ENCODE measurements at regions not wholly inside any gene's neighbourhood (a gene's known extent, or its start where the extent isn't known, plus 50 kb on each side); places are given as distances from the start of the nearest gene placed in this dataset.

GRCh38 chr4:116788723-116789122 lies 296.7 kb downstream of the TRAM1L1 start:
- H4K20me1 ChIP-seq (ENCODE audit: insufficient read depth, low read length, poor library complexity, severe bottlenecking), result no peaks in the 10 kb centered on the region
- no peak overlapping the region for H3K9ac ChIP-seq (ENCODE audit: low read depth, low read length, poor library complexity, severe bottlenecking)
- H3K36me3 ChIP-seq (ENCODE audit: insufficient read depth, low read length), result no peaks in the 10 kb centered on the region
- no peaks in the 10 kb centered on the region for H3F3A ChIP-seq (ENCODE audit: low read depth)
- TF ChIP-seq EZH2phosphoT487 (IDR thresholded peaks at IDR 0.05; ENCODE audit: borderline replicate concordance) (no peak), CTCF (conservative IDR thresholded peaks at IDR 0.05; ENCODE audit: low read length) (no peak)
- H3K27me3 ChIP-seq (ENCODE audit: insufficient read depth, low read length, poor library complexity, severe bottlenecking), result no peaks in the 10 kb centered on the region
- 0 out of 2 replicates have a peak, but pooled peaks cover 4% of the 10 kb centered on the region for H3K9me2 ChIP-seq (replicated peaks; ENCODE audit: low read depth, low read length)
- H3K9me3 ChIP-seq (ENCODE audit: insufficient read depth, low read depth, low read length), result no peaks in the 10 kb centered on the region
- no peaks in the 10 kb centered on the region for H3K4me1 ChIP-seq (ENCODE audit: insufficient read depth, low read length, poor library complexity, severe bottlenecking)
- H3K79me2 ChIP-seq (ENCODE audit: insufficient read depth, low read length), result no peaks in the 10 kb centered on the region
- no peak overlapping the region for H3K4me2 ChIP-seq (ENCODE audit: low read depth, low read length, poor library complexity, severe bottlenecking)
- H3K4me3 ChIP-seq (ENCODE audit: low read length, poor library complexity, severe bottlenecking), result no peak overlapping the region
- no peak overlapping the region for H2AFZ ChIP-seq (ENCODE audit: low read length)

- Histone ChIP-seq H3K79me2 (ENCODE audit: insufficient read depth, low read length) (no peaks in the 10 kb centered on the region), H3K9me3 (ENCODE audit: insufficient read depth, low read depth, low read length) (no peaks in the 10 kb centered on the region), H3K4me2 (ENCODE audit: low read depth, low read length, poor library complexity, severe bottlenecking) (no peak overlapping the region), H3K27me3 (ENCODE audit: insufficient read depth, low read length, poor library complexity, severe bottlenecking) (no peaks in the 10 kb centered on the region), H3K9ac (ENCODE audit: low read depth, low read length, poor library complexity, severe bottlenecking) (no peak overlapping the region), H3F3A (ENCODE audit: low read depth) (no peaks in the 10 kb centered on the region), H4K20me1 (ENCODE audit: insufficient read depth, low read length, poor library complexity, severe bottlenecking) (no peaks in the 10 kb centered on the region), H3K36me3 (ENCODE audit: insufficient read depth, low read length) (no peaks in the 10 kb centered on the region), H3K4me3 (ENCODE audit: low read length, poor library complexity, severe bottlenecking) (no peak overlapping the region), H3K9me2 (replicated peaks; ENCODE audit: low read depth, low read length) (no peaks in the 10 kb centered on the region), H2AFZ (ENCODE audit: low read length) (no peak overlapping the region), H3K4me1 (ENCODE audit: insufficient read depth, low read length, poor library complexity, severe bottlenecking) (no peaks in the 10 kb centered on the region)
- TF ChIP-seq EZH2phosphoT487 (IDR thresholded peaks at IDR 0.05; ENCODE audit: borderline replicate concordance), result no peak
- TF ChIP-seq CTCF (conservative IDR thresholded peaks at IDR 0.05; ENCODE audit: low read length), result no peak
These were observed 330.3 kb downstream of the TRAM1L1 start for GRCh38 chr4:116755051-116755450.

GRCh38 chr4:116752027-116752426 lies 333.3 kb downstream of the TRAM1L1 start:
- no peaks in the 10 kb centered on the region for H3K27me3 ChIP-seq (ENCODE audit: insufficient read depth, low read length, poor library complexity, severe bottlenecking)
- no peaks in the 10 kb centered on the region for H3K9me3 ChIP-seq (ENCODE audit: insufficient read depth, low read depth, low read length)
- no peaks in the 10 kb centered on the region for H4K20me1 ChIP-seq (ENCODE audit: insufficient read depth, low read length, poor library complexity, severe bottlenecking)
- H2AFZ ChIP-seq (ENCODE audit: low read length), result no peak overlapping the region
- H3K4me3 ChIP-seq (ENCODE audit: low read length, poor library complexity, severe bottlenecking), result no peak overlapping the region
- no peaks in the 10 kb centered on the region for H3K4me1 ChIP-seq (ENCODE audit: insufficient read depth, low read length, poor library complexity, severe bottlenecking)
- no peaks in the 10 kb centered on the region for H3K79me2 ChIP-seq (ENCODE audit: insufficient read depth, low read length)
- no peaks in the 10 kb centered on the region for H3F3A ChIP-seq (ENCODE audit: low read depth)
- H3K9me2 ChIP-seq (replicated peaks; ENCODE audit: low read depth, low read length), result no peaks in the 10 kb centered on the region
- no peaks in the 10 kb centered on the region for H3K36me3 ChIP-seq (ENCODE audit: insufficient read depth, low read length)
- TF ChIP-seq EZH2phosphoT487 (IDR thresholded peaks at IDR 0.05; ENCODE audit: borderline replicate concordance) (no peak), CTCF (conservative IDR thresholded peaks at IDR 0.05; ENCODE audit: low read length) (no peak)
- no peak overlapping the region for H3K9ac ChIP-seq (ENCODE audit: low read depth, low read length, poor library complexity, severe bottlenecking)
- H3K4me2 ChIP-seq (ENCODE audit: low read depth, low read length, poor library complexity, severe bottlenecking), result no peak overlapping the region
